ENCODE measurements at regions not wholly inside any gene's neighbourhood (a gene's known extent, or its start where the extent isn't known, plus 50 kb on each side); places are given as distances from the start of the nearest gene placed in this dataset.

- Histone ChIP-seq H3K9me3 (ENCODE audit: low read length) (no peaks in the 10 kb centered on the region), H2AFZ (ENCODE audit: low read length) (no peak overlapping the region), H3K9ac (ENCODE audit: low read length) (no peak overlapping the region), H3K9me2 (ENCODE audit: low read depth, low read length) (no peaks in the 10 kb centered on the region), H3K79me2 (ENCODE audit: insufficient read depth, low read length) (no peaks in the 10 kb centered on the region), H4K20me1 (ENCODE audit: insufficient read depth, low read length) (no peaks in the 10 kb centered on the region), H3K4me1 (ENCODE audit: insufficient read depth, low read length, severe bottlenecking) (no peaks in the 10 kb centered on the region), H3K27ac (ENCODE audit: low read depth, low read length, poor library complexity, severe bottlenecking) (no peak overlapping the region), H3K36me3 (ENCODE audit: insufficient read depth, low read length) (no peaks in the 10 kb centered on the region), H3F3A (ENCODE audit: insufficient read depth, low read length) (no peaks in the 10 kb centered on the region), H3K4me3 (ENCODE audit: low read depth, low read length, poor library complexity, severe bottlenecking) (no peak overlapping the region), H3K27me3 (ENCODE audit: insufficient read depth, low read length) (no peaks in the 10 kb centered on the region), H3K4me2 (ENCODE audit: low read length) (no peak overlapping the region)
- TF ChIP-seq, protein P1, sequence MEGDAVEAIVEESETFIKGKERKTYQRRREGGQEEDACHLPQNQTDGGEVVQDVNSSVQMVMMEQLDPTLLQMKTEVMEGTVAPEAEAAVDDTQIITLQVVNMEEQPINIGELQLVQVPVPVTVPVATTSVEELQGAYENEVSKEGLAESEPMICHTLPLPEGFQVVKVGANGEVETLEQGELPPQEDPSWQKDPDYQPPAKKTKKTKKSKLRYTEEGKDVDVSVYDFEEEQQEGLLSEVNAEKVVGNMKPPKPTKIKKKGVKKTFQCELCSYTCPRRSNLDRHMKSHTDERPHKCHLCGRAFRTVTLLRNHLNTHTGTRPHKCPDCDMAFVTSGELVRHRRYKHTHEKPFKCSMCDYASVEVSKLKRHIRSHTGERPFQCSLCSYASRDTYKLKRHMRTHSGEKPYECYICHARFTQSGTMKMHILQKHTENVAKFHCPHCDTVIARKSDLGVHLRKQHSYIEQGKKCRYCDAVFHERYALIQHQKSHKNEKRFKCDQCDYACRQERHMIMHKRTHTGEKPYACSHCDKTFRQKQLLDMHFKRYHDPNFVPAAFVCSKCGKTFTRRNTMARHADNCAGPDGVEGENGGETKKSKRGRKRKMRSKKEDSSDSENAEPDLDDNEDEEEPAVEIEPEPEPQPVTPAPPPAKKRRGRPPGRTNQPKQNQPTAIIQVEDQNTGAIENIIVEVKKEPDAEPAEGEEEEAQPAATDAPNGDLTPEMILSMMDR (IDR thresholded peaks at IDR 0.05; ENCODE audit: low read length) = no peak
- TF ChIP-seq EZH2 (IDR thresholded peaks at IDR 0.05; ENCODE audit: borderline replicate concordance, low read length) = no peak
Measured at GRCh38 chr1:88036345-88037014, 647.6 kb upstream of the PKN2 start.

DNA sequence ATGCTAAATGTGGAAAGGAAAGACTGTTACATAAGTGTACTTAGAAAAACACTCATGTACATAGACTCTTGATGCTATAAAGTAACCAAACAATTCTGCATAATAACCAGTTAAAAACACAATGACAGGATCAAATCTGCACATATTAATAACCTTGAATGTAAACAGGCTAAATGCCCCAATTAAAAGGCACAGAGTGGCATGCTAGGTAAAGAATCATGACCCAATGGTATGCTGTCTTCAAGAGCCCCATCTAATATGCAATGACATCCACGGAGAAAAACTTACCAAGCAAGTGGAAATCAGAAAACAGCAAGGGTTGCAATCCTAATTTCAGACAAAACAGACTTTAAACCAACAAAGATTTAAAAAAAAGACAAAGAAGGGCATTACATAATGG, 644.8 kb upstream of the PKN2 start:
- Histone ChIP-seq H3K4me2 (ENCODE audit: low read length) (no peak overlapping the region), H3K9me2 (ENCODE audit: low read depth, low read length) (no peaks in the 10 kb centered on the region), H3K4me3 (ENCODE audit: low read depth, low read length, poor library complexity, severe bottlenecking) (no peak overlapping the region), H3K36me3 (ENCODE audit: insufficient read depth, low read length) (no peaks in the 10 kb centered on the region), H3K9me3 (ENCODE audit: low read length) (no peaks in the 10 kb centered on the region), H3K27ac (ENCODE audit: low read depth, low read length, poor library complexity, severe bottlenecking) (no peak overlapping the region), H4K20me1 (ENCODE audit: insufficient read depth, low read length) (no peaks in the 10 kb centered on the region), H3K79me2 (ENCODE audit: insufficient read depth, low read length) (no peaks in the 10 kb centered on the region), H3K27me3 (ENCODE audit: insufficient read depth, low read length) (no peaks in the 10 kb centered on the region), H3K9ac (ENCODE audit: low read length) (no peak overlapping the region), H2AFZ (ENCODE audit: low read length) (no peak overlapping the region), H3K4me1 (ENCODE audit: insufficient read depth, low read length, severe bottlenecking) (no peaks in the 10 kb centered on the region), H3F3A (ENCODE audit: insufficient read depth, low read length) (no peaks in the 10 kb centered on the region)
- TF ChIP-seq, protein P1 (IDR thresholded peaks at IDR 0.05; ENCODE audit: low read length) = no peak
- no peak for TF ChIP-seq EZH2 (IDR thresholded peaks at IDR 0.05; ENCODE audit: borderline replicate concordance, low read length)

DNA sequence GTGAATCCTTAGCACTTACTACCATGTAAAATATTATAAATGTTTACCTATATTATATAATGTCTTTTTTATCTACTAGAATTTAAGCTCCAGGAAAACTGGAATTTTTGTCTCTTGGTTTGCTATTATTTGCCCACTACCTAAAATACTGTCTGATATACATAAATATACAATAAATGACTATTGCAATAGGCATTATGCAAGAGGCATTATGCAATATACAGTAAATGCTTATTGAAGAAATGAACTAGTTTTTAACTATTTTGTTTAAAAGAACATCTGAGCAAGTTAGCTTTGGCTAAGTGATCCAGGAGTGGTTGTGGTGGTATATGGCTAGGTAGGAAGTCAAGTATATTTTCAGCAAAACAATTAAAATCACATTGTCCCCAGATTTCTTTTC, 640.2 kb upstream of the PKN2 start:
- no peaks in the 10 kb centered on the region for H3K79me2 ChIP-seq (ENCODE audit: insufficient read depth, low read length)
- H3K4me3 ChIP-seq (ENCODE audit: low read depth, low read length, poor library complexity, severe bottlenecking) = no peak overlapping the region
- H3K9ac ChIP-seq (ENCODE audit: low read length) = no peak overlapping the region
- H3K4me1 ChIP-seq (ENCODE audit: insufficient read depth, low read length, severe bottlenecking) = no peaks in the 10 kb centered on the region
- H3K36me3 ChIP-seq (ENCODE audit: insufficient read depth, low read length) = no peaks in the 10 kb centered on the region
- no peaks in the 10 kb centered on the region for H3K27me3 ChIP-seq (ENCODE audit: insufficient read depth, low read length)
- no peaks in the 10 kb centered on the region for H4K20me1 ChIP-seq (ENCODE audit: insufficient read depth, low read length)
- no peak overlapping the region for H2AFZ ChIP-seq (ENCODE audit: low read length)
- H3F3A ChIP-seq (ENCODE audit: insufficient read depth, low read length) = no peaks in the 10 kb centered on the region
- no peaks in the 10 kb centered on the region for H3K9me2 ChIP-seq (ENCODE audit: low read depth, low read length)
- no peaks in the 10 kb centered on the region for H3K9me3 ChIP-seq (ENCODE audit: low read length)
- TF ChIP-seq, protein P1 (IDR thresholded peaks at IDR 0.05; ENCODE audit: low read length) = no peak
- no peak for TF ChIP-seq EZH2 (IDR thresholded peaks at IDR 0.05; ENCODE audit: borderline replicate concordance, low read length)
- H3K4me2 ChIP-seq (ENCODE audit: low read length) = no peak overlapping the region
- H3K27ac ChIP-seq (ENCODE audit: low read depth, low read length, poor library complexity, severe bottlenecking) = no peak overlapping the region

Data from OCI-LY1 (cell line).